ENCODE measurements at regions not wholly inside any gene's neighbourhood (a gene's known extent, or its start where the extent isn't known, plus 50 kb on each side); places are given as distances from the start of the nearest gene placed in this dataset.
"Not testable (repeated sequence)": the region's sequence is repeated elsewhere in the genome, so short reads cannot be mapped to it uniquely, and the experiment has no call there.

DNA sequence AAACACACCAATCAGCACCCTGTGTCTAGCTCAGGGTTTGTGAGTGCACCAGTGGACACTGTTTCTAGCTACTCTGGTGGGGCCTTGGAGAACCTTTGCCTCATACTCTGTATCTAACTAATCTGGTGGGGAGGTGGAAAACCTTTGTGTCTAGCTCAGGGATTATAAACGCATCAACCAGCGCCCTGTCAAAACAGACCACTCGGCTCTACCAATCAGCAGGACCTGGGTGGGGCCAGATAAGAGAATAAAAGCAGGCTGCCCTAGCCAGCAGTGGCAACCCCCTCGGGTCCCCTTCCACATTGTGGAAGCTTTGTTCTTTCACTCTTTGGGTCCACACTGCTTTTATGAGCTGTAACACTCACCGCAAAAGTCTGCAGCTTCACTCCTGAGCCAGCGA, 121.8 kb downstream of the FSCB start:
- not testable (repeated sequence) for DNase-seq

GRCh38 chr14:44384601-44385293, 122.3 kb downstream of the FSCB start:
- DNase-seq: not testable (repeated sequence)

- DNase-seq: no peak
These were observed 123.0 kb downstream of the FSCB start for GRCh38 chr14:44384093-44384492.

DNA sequence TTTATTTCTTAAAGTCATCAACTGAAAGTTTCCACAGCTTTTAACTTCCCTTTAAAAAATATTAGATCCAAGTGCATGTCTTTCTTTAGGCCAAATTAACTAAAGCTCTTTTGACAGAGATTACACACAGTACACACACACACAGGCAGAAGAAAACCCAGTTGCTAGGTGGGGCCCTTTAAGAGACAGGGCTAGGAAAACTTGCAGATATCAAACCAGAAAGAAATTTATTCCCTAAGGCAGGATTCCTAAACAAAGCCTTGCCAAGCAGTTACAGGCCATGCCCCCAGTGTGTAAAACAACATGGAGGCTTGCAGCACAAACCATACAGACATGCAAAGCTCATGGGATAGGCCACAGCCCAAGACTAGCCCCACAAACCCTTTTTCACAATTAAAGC, 123.4 kb downstream of the FSCB start:
- DNase-seq: no peak

GRCh38 chr14:44379292-44379977, 127.6 kb downstream of the FSCB start:
- DNase-seq: no peak

GRCh38 chr14:44374906-44375305, 132.2 kb downstream of the FSCB start:
- DNase-seq: no peak

DNA sequence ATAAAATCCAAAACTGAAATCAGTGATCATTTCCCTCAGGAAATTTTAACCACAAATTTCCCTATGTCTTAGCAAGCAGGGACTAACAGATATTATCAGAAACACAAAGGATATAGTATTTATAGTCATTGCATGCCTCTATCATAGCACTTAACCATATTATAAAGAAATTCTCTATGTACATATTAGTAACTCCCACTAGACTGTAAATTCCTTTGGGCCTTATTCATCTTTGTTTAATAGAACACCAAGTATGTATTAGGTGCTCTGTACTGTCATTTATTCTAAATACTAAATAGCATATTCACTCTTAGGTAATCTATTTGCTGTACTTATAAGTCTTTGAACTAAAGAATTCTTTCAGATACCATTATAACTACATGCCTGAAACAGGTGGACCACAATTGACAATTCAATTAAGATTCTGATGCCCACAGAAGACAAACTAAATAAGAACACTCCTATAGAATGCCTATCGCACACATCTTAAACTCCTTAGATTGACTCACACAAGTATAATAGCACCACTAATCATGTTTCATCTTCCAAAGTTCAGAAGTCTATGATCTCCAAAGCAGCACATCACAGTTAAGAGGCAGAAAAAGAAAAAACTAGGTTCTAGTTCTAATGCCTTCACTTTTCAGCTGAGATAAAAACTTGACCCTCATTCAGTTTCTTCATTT, 134.1 kb downstream of the FSCB start:
- DNase-seq: no peak

- DNase-seq: no peak
These were observed 134.9 kb downstream of the FSCB start for GRCh38 chr14:44372231-44372630.

- no peak for DNase-seq
These were observed 136.4 kb downstream of the FSCB start for GRCh38 chr14:44370727-44371126.

DNA sequence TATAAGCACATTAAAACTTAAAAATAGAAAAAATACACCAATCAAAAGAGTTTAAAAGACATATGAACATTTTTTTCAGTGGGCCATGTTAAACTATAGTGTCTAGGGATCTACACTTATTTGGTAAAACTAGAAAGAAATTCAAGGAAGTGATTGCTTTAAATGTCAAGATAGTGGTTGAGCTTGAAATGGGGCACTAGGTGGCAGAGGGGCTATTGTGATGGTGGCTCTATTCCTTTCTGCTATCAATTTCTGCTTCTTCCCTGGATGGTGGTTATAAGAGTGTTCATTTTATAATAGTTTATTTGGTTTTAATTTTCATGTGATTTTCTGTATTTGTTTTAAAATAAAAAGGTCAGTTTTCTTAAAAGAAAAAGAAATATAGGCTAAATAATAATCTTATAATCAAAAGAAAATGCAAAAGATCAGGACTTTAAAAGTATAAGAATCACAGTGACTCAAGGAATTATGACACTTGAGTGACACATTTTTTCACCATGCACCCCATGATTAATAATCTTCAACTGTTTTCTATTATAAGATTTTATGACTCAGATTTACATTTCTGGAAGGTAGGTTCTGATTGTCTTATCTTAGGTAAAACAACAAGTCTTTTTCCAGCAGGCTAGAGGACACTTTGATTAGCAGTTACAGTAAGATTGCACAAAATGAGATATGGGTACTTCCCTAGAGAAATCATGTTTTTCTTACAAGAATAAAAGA, 137.5 kb downstream of the FSCB start:
- DNase-seq: no peak

DNA sequence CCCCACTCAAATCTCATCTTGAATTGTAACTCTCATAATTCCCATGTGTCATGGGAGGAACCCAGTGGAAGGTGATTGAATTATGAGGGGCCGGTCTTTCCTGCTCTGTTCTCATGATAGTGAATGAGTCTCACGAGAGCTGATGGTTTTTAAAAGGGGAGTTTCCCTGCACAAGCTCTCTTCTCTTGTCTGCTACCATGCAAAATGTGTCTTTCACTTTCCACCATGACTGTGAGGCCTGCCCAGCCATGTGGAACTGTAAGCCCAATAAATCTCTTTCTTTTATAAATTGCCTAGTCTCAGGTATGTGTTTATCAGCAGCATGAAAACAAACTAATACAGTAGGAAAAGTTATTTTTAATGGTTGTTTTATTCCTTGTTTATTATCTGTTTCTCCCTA, 146.0 kb downstream of the FSCB start:
- DNase-seq: no peak

DNA sequence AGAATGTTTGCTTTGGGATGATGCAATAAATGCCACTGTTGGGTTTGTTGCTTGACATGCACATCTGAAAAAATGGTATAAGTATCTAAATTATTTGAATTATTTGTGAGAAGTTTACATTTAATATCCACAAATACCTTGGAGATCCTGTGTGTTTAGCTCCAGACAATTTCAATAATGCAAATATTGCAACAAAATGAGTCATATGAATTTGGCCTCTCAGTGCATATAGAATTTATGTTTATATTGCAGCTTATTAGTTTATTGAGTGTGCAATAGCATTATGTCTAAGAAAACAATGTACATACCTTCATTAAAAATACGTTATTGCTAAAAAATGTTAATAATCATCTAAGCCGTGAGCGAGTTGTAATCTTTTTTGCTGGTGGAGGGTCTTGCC, 153.3 kb downstream of the FSCB start:
- DNase-seq: no peak

DNA sequence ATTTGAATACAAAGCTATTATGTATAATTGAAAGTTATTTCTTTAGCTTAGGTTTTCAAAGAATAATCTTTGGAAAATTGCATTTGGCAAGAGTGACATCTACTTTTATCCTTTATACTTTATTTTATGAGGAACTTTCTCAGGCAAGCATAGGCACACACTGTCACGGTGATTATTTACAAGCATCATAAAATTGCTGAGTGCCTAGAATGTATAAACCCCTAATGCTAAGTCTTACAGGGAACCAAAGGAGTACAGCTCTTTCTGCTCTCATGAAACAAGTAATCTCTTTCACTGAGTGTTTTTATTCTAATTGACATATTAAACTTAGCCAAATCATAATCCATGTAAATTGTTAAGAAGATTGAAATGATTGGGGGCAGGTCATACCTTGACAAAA, 154.9 kb downstream of the FSCB start:
- no peak for DNase-seq

DNA sequence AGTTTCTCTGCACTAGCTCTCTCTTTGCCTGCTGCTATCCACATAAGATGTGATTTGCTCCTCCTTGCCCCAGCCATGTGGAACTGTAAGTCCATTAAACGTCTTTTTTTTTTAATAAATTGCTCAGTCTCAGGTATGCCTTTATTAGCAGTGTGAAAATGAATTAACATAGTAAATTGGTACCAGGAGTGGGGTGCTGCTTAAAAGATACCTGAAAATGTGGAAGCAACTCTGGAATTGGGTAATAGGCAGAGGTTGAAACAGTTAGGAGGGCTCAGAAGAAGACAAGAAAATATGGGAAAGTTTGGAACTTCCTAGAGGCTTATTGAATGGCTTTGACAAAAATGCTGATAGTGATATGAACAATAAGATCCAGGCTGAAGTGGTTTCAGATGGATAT, 159.8 kb downstream of the FSCB start:
- no peak for DNase-seq

- no peak for DNase-seq
These were observed 166.0 kb downstream of the FSCB start for GRCh38 chr14:44341116-44341515.

- DNase-seq: no peak
These were observed 167.2 kb downstream of the FSCB start for GRCh38 chr14:44339862-44340261.

DNA sequence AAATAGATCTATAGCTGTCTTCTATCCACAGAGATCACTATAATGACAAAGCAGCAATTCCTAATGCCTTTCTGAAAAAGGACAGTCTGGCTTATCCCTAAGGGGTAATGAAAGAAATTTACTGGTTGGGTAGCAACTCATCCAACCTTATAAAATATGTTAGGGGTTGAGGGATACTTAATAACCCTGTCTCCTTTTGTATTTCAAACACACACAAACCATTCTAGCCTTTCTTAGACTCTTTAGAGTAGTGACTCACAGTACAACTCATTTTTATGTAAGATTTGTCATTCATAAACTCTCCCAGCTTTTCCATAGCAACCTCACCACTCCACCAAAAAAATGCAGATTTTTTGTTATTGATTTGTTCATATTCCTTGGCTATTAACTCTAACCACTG, 167.9 kb downstream of the FSCB start:
- DNase-seq: no peak

GRCh38 chr14:44317441-44317746, 189.7 kb downstream of the FSCB start:
- no peak for DNase-seq

DNA sequence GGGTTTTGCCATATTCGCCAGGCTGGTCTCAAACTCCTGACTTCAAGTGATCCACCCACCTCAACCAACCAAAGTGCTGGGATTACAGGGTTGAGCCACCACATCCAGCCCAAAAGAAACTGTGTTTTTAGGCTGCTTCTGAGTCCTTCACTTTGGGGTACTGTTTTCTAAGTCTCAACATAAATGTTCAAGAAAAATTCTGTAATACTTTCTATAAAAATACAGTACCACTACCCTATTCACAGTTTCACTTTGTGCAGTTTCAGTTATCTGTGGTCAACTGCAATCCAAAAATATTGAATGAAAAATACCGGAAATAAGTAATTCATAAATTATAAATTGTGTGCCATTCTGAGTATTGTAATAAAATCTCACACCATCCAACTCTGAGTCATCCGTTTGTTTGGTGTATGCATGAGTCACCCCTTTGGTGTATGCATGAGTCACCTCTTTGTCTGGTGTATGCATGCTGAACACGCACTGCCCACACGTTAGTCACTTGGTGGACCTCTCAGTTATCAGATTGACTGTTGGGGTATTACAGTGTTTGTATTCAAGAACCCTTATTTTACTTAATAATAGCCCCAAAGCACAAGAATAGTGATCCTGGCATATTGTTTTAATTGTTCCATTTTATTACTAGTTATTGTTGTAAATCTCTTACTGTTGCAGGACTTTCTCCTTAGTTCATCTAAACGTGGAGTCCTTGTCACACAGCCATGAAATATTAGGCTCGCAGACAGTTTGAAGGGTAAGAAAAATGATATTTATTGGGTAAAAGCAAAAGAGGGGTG, 190.2 kb downstream of the FSCB start:
- no peak for DNase-seq

GRCh38 chr14:44309331-44309730, 197.8 kb downstream of the FSCB start:
- DNase-seq: no peak

DNA sequence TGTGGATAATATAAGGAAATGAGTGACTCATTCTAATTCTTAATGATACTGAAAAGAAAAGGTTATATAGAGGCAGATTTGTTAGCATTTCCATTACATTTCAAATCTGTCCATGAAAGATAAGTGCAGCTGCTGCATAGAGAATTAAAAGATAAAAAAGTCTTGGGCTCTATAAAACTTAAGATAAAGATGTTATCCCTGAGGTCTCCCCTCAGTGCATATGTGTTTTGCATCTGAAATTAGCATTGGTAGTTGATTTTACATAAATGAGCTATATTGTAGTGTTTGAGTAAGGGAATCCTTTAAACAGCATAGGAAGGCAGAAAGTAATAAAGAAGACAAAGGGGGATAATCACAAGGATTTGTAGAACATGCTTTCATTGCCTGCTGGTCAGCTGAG, 206.2 kb downstream of the FSCB start:
- no peak for DNase-seq

GRCh38 chr14:44297437-44297836, 209.6 kb downstream of the FSCB start:
- no peak for DNase-seq

DNA sequence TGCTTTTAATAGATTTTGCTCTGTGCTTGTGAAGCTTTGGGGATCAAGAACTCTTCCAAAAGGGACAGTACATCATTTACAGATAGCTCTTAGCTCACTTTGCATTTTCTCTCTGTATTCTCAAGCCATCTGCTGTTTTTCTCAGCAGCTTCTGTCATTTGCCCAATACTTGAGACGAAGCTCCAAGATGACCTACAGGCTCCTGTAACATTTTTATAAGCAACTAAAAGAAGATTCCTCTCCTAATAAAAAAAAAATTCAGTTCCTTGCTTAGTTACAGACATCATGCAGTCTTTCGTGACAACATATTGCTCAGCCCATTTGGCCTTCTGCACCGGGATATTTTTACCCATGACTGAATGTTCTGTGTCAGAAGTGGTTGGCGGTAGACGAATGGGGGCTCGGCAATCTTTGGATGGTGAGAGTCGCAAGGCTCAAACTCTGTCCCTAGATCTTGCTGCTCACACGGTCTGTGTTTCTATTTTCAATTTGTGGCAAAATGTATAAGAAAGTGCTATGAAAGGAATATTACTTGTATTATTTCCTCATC, 215.6 kb downstream of the FSCB start:
- DNase-seq: no peak

Data from GF-D8 (cell line).